ENCODE measurements at regions not wholly inside any gene's neighbourhood (a gene's known extent, or its start where the extent isn't known, plus 50 kb on each side); places are given as distances from the start of the nearest gene placed in this dataset.

GRCh38 chr13:23020246-23020843 lies 160.4 kb upstream of the SGCG start:
- no peak overlapping the region for H3K18ac ChIP-seq (ENCODE audit: insufficient read length, low read depth, low read length)
- no peak overlapping the region for H3K27ac Mint-ChIP-seq
- peaks cover 0 to 5% of the 10 kb centered on the region in 2 experiments; a peak in 3 of 5 replicates for H3K9me3 Mint-ChIP-seq
- no peak overlapping the region for H3K27ac ChIP-seq (ENCODE audit: insufficient read length, low read depth, low read length)
- no peak overlapping the region for H2BK12ac ChIP-seq (ENCODE audit: insufficient read length, low read depth, low read length)
- no peaks in the 10 kb centered on the region for H3K9me3 ChIP-seq (ENCODE audit: control insufficient read depth, low read depth, low read length)
- H3K4me2 ChIP-seq (ENCODE audit: insufficient read depth, insufficient read length, low read length), result no peak overlapping the region
- no peak overlapping the region for H2BK15ac ChIP-seq (ENCODE audit: low read depth, low read length)
- H3K79me1 ChIP-seq (ENCODE audit: insufficient read depth, low read depth, low read length, poor library complexity, severe bottlenecking), result no peaks in the 10 kb centered on the region
- H3K79me2 ChIP-seq (ENCODE audit: insufficient read depth, low read length), result no peaks in the 10 kb centered on the region
- H3K36me3 Mint-ChIP-seq (ENCODE audit: insufficient read depth in 1 of 3, low read depth in 3 of 3), result no peaks in the 10 kb centered on the region
- no peak overlapping the region for H4K5ac ChIP-seq (ENCODE audit: insufficient read length, low read depth, low read length)
- TF ChIP-seq CTCF (conservative IDR thresholded peaks at IDR 0.05), result peak; percentile 89
- H2BK120ac ChIP-seq (ENCODE audit: low read depth, low read length, poor library complexity, severe bottlenecking), result no peak overlapping the region
- H3K4me3 Mint-ChIP-seq, result no peak overlapping the region
- no peak overlapping the region for H3K9ac ChIP-seq (ENCODE audit: extremely low read depth, insufficient read length, low read length)
- H3K4me1 Mint-ChIP-seq, result peaks cover 0 to 4% of the 10 kb centered on the region in 2 experiments; a peak in 2 of 4 replicates
- no peak overlapping the region for H4K8ac ChIP-seq (replicated peaks; ENCODE audit: insufficient read length, low read depth, low read length)
- H2BK20ac ChIP-seq (ENCODE audit: low read depth, low read length, poor library complexity, severe bottlenecking), result no peak overlapping the region
- no peak overlapping the region for H3T11ph ChIP-seq (ENCODE audit: low read length)
- H3K14ac ChIP-seq (ENCODE audit: insufficient read depth, low read length), result no peak overlapping the region
- H3K23ac ChIP-seq (ENCODE audit: insufficient read length, low read depth, low read length), result no peak overlapping the region
- H3K4me1 ChIP-seq (ENCODE audit: insufficient read depth, low read length), result no peaks in the 10 kb centered on the region
- peak; percentile 58 for DNase-seq
- no peak overlapping the region for H2AK5ac ChIP-seq (ENCODE audit: insufficient read length, low read length)
- WGBS (ENCODE audit: extremely low coverage, insufficient read length, low lambda C conversion rate), result no CpG with 5 or more reads among the region's 5 CpGs
- H3K4ac ChIP-seq (ENCODE audit: low read depth, low read length), result no peak overlapping the region
- H3K23me2 ChIP-seq (ENCODE audit: insufficient read length, low read depth, low read length, poor library complexity, severe bottlenecking), result no peaks in the 10 kb centered on the region
- H3K27me3 Mint-ChIP-seq (ENCODE audit: low read depth), result no peaks in the 10 kb centered on the region
- H3K56ac ChIP-seq (ENCODE audit: insufficient read length, low read depth, low read length), result no peak overlapping the region
- no peaks in the 10 kb centered on the region for H3K27me3 ChIP-seq (ENCODE audit: insufficient read depth, low read length)
- peaks cover 2% of the 10 kb centered on the region for H4K20me1 ChIP-seq (ENCODE audit: control insufficient read depth, insufficient read depth, insufficient read length)
- no peak overlapping the region for H4K91ac ChIP-seq (ENCODE audit: insufficient read length, low read depth, low read length)
- no peak overlapping the region for H2BK5ac ChIP-seq (ENCODE audit: insufficient read length, low read length)
- H2AFZ ChIP-seq (ENCODE audit: low read length), result no peak overlapping the region
